GM18868 (cell line): ENCODE measurements at regions not wholly inside any gene's neighbourhood (a gene's known extent, or its start where the extent isn't known, plus 50 kb on each side); places are given as distances from the start of the nearest gene placed in this dataset.
"Not testable (repeated sequence)": the region's sequence is repeated elsewhere in the genome, so short reads cannot be mapped to it uniquely, and the experiment has no call there.

Experiments
- ATAC-seq: cut with Tn5 transposase; IDR thresholded peaks from one replicate; pipeline ENCODE4 v1.9.1; 2021; ENCODE audit warnings: mild to moderate bottlenecking, moderate library complexity; ENCODE audit not compliant: unreplicated experiment

DNA sequence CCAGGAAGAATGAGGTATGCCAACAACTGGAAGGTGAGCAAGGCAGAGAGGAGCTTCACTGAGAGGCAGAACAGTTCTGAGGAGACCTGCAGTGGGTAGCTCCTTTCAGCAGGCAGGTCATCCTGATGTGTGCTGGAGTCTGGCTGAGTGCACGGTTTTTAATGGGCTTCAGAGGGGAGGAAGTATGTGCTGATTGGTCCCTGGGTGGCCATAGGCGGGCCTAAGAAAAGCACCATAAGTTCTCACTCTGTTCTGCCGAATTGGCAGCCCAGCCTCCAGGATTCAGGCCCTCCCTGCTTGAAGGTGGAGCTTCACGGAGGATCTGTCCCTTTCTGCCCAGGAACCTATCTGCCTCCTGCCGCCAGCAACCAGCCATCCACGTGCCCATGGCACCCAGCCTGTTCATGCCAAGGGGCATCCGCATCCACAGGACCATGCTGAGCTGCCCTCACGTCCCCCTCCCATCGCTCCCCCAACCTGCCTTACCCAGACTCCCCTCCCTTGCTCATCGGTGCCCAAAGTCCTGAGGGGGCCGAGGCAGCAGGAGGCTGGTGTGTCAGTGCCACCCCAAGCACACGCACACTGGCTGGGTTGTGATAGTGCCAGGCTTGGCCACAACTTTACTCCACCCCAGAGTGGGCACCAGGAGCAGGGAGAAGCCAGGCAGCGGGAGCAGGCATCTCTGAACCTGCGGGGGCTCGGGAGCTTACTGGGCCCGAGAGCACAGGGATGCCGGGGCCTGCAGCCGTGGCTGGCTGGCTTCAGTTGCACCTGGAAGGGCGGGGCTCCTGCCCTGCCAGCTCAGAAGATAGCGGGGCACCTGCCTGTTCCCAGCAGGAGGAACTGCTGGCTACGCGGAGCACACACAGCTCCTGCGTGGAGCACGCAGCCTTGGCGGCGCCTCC is 608.4 kb upstream of the FOXG1 start:
- no peak for ATAC-seq

DNA sequence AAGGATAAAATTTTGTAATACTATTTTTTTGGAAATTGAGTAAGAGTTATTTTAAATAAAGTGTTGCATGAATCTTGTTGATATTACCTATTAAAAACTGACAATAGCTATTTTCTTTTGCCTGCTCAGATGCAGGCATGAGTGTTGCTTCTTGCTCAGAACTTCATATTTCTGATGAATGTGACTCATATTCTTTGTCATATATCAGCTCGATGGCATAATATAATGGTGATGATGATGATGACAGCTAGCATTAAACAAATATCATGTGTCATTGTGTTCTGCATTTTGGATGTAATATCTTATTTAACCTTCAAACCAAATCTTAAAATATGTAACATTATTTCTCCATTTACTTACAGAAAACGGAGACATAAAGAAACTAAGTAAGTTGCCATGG is 605.5 kb upstream of the FOXG1 start:
- no peak for ATAC-seq

DNA sequence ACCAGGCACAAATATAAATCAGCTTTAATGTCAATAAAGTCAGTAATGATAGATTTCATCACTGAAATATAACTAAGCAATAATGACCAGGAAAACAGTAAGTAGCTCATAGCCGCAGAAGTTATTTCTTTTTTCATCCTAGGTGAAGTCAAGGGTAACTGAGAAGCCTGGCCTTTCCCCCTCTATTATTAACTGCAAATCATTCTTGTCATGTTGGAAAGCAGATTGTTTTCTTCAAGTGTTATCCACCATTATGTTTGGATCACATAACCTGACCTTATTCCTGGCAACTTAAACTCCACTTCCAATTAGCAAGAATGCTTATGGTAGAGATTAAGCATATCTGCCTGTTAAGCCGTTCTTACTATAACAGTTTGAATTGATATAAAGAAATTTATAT is 603.4 kb upstream of the FOXG1 start:
- no peak for ATAC-seq

DNA sequence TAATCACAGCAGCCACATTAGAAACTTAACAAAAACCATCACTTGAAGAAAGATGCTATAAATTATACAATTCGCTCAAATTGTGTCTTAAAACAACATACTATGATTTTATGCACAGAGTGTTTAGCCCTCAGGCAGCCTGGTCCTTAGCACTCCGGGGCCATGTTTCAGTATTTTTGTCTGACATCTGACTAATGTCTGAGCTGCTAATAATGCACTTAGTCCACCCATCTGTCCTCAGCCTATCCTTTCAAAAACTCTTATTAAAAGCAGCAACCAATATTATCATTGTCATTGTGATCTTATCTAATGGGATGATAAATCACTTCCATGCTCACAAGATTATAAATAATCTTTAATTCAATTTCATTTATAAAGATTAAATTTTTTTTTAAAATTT is 602.7 kb upstream of the FOXG1 start:
- ATAC-seq = no peak

DNA sequence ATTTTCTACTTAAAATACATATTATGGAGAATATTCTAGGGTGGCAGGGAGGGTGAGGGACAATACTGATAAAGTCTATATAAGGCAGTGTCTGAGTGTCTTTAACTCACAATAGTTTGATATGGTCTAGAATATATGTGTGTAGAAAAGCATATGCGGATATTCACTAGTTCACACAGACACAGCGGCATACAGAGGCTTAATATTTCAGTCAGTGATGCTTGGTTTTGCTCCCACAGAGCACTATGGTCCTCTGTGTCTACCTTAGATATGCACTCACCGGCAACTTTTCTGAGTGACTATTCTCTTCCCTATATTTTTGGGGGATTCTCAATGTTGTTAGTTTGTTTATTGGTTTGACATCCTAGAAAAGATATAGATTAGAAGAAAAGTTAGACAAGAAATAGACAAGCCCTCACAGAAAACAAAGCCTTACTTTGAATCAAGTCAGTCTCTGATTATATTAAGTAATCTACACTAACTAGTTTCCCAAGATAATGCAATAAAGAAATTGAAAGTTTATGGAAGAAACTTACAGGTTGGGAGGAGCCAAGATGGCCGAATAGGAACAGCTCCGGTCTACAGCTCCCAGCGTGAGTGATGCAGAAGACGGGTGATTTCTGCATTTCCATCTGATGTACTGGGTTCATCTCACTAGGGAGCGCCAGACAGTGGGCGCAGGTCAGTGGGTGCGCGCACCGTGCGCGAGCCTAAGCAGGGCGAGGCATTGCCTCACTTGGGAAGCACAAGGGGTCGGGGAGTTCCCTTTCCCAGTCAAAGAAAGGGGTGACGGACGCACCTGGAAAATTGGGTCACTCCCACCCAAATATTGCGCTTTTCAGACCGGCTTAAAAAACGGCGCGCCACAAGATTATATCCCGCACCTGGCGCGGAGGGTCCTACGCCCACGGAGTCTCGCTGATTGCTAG is 578.4 kb upstream of the FOXG1 start:
- not testable (repeated sequence) for ATAC-seq

DNA sequence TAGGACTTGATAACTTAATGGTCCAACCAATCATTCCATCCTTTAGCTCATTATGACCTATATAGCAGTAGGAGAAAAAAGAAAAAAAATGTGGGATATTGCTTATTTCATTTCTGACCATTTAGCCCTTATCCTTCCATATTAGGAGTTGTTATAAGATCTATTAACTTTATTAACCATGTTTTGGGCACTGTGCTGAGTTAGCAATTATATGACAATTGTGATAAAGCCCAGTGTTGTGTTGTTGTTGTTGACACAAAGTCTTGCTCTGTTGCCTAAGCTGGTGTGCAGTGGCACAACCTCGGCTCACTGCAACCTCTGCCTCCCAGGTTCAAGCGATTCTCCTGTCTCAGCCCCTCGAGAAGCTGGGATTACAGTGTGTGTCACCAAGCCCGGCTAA is 569.7 kb upstream of the FOXG1 start:
- no peak for ATAC-seq

DNA sequence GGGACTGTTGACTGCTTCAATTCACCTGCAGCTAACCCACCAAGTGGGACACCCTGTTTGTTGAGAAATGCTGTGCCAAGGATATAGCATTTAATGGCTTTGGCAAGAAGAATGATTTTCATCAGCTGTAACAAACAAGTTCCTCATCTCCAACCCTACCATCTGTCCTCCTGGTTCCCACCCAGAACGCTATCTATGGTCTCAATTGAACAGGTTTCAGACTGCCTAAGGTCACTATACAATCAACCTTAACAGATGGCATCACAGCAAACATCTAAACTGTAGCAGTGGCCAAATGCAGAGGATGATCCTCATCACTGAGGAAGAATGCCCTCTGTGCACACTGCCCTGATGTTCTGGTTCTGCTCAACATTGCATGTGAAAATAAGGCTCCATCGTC is 546.2 kb upstream of the FOXG1 start:
- no peak for ATAC-seq

DNA sequence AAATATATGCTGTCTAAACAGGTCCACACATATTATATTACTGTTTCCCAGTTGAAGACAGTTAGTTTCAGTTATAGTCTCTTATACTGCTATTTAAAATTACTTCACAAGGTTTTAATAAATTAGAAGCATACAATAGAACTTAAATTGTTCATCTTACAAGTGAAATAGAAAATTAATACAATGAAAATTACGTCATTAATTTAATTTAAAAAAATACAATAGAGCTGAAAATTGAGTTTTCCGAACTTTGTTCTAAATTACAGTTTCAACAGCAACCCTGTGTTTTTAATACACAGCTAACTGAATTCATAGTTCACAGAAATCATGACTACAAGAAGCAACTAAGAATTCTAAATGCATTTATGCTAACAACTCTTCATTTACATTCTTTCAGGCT is 525.7 kb upstream of the FOXG1 start:
- no peak for ATAC-seq

DNA sequence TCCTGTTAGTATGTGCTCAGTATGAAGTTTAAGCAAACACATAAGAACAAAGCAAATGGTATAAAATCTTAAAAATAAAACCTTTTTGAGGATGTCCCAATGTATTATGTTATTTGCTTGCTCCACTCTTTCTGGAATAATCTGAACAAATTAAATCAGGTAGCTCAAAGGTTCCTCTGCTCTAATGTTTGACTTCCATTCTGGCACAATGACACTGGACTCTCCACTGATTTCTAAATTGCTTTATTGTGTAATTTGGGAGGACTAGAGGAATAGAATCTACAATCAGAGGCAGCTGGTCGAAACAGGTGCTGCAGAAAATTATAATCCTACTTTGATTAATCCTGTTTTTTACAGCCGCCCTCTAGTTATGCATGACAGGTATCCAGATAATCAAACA is 523.7 kb upstream of the FOXG1 start:
- no peak for ATAC-seq

DNA sequence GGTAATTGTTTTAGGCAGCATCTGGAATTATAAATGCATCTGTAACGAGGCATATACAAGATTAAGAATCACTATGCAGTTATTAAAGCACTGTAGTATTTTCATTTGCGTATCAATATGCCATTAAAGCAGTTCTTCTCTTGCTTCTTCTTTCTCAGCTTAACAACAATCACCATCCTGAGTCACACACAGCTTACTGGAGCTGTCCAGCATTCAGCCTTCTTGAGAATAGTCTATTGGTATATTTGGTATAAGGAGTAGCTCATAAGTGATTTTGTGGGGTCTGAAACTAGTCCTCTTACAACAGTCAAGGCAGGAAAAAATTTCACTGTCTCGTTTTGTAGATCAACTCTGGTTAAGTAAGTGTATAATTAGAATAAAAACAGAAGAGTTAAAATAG is 523.0 kb upstream of the FOXG1 start:
- no peak for ATAC-seq

DNA sequence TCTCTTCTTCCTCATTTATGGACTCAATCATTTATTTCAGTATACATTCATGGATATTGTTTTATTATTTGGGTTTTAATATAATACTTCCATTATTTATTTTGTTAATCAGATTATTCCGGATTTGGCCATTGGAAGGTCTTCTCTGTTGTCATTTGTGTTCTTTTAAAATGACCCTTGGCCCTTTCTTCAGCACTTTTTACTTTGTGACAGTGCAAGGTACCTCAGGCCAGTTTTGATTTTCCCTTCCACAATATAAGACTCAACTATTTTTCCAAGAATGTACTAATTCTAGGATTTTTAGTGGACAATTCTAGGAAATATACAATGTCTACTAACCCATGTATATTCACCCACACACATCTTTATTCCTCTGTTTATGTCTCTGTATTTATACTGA is 521.4 kb upstream of the FOXG1 start:
- ATAC-seq = no peak

DNA sequence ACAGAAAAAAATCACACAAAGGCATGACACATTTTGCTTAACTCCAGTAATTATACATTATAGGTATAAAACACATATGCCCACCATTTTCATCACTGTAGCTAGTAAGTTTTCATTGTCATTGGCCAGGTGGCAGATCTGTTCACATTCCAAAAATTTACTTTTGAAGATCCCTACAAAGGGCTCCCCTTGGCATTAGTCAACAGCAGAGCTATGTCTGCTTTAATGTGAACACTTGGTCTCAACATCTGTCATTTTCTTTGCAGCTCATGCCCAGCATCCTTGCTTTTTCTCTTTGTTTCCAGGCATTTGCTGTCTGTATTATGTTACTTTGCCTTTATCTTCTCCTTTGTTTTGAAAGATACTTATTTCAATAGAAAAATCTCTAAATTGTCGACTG is 519.1 kb upstream of the FOXG1 start:
- no peak for ATAC-seq

DNA sequence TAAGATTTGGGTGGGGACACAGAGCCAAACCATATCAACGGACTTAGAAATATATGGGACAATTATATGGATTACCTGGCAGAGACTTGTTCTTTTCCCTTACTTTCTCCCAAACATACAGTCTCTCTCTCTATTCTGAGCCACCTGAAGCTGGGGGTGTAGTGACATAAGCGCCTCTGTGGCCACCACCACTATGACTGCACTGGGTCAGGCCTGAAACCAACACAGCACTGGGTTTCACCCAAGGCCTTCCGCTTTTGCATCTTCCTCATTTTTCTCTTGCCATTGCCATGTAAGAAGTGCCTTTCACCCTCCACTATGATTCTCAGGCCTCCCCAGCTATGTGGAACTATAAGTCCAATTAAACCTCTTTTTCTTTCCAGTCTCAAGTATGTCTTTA is 514.5 kb upstream of the FOXG1 start:
- ATAC-seq = not testable (repeated sequence)

DNA sequence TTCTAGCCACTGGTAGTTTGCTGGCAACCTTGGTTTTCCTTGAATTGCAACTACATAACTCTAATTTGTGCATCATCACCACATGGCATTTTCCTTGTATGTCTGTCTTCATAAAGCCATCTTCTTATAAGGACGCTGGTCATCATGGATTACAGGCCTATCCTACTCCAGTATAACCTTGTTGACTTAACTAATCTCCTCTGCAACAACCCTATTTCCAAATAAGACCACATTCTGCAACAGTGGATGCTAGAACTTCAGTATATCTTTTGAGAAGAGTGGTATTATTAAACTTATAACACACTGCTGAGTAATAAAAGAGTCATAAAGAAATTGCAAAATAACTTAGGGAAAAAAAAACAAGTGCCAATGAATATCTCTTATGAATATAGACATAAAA is 511.8 kb upstream of the FOXG1 start:
- ATAC-seq = no peak

DNA sequence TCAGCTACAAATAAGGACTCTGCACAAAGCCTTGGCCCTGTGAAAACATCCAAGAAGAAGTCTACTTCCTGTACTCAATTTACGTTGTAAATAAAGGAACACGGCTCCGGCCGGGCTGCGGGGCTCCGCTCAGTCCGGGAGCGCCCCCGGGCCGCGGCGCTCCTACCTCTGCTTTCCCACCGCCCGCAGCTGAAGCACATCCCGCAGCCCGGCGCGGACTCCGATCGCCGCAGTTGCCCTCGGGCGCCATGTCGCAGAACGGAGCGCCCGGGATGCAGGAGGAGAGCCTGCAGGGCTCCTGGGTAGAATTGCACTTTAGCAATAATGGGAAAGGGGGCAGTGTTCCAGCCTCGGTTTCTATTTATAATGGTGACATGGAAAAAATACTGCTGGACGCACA is 502.3 kb upstream of the FOXG1 start:
- no peak for ATAC-seq

DNA sequence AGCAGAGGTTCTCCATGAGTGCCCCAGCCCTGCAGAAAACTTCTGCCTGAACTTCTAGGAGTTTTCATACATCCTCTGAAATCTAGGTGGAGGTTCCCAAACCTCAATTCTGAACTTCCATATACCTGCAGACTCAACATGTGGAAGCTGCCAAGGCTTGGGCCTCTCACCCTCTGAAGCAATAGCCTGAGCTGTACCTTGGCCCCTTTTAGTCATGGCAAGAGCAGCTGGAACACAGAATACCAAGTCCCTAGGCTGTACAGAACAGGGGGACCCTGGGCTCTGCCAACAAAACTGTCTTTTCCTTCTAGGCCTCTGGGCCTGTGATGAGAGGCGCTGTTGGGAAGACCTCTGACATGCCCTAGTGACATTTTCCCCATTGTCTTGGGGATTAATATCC is 494.3 kb upstream of the FOXG1 start:
- no peak for ATAC-seq

DNA sequence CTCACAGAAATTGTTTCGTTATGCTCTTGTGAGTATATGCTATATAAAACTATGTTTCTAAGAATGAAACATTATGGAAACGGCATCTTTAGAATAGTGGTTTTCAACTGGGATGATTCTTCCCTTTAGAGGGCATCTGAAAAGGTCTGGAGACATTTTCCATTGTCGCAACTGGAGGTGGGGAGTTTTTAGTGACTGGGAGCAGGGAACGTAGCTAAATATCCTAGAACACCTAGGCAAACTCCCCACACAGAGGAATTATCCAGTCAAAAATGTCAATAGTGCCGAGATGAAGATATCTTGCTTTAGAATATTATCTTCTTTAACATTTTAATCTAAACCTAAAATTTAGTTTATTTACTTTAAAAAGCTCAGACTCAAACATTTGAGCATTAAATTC is 486.1 kb upstream of the FOXG1 start:
- no peak for ATAC-seq

DNA sequence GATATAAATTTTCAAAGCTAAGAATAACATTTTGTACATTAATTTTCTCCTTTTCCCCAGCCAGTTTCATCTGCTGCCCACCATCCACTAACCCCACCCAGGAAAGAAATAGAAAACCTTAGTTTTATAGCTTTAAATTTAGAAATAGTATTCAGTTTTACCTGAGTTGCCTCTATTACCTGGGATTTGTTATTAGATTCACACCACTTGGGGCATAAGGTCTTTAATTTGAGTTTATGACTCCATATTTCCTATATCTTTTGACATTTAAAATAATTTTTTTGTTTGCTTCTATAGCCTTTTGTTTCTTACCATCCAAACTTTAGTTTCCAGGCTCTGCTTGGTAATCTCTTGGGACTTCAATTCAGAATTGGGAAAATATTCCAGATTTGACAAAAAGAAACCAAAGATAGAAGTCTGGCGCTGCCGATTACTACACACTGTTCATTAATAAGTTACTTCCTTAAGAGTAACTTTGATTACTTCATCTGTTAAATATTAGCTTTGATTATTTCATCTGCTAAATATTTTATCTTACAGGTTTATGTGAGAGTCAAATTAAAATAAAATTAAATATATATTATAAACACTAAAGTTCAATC is 485.5 kb upstream of the FOXG1 start:
- ATAC-seq = no peak

DNA sequence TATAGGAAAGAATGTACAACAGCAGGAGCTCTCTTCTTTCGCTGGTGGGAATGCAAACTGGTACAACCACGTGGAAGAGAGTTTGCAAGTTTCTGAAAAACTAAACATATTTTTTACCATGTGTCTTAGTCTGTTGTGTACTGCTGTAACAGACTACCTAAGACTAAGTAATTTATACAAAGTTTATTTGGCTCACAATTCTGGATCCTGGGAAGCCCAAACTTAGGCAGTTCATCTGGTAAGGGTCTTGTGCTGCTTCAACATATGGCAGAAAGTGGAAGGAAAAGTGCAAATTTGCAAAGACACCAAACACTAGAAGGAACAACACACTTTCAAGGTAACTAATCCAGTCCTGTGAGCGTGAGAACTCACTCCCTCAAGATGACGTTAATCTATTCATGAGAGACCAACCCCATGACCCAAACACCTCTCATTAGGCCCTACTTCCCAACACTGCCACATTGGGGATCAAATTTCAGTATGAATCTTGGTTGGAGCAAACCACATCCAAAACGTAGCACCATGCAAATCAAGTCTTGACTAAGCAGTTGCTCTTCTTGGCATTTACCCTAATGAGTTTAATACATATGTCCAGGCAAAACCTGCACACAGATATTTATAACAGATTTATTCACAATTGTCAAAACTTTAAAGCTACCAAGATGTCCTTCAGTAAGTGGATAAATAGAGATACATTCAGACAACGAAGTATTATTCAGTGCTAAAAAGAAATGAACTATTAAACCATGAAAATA is 481.9 kb upstream of the FOXG1 start:
- ATAC-seq = no peak

DNA sequence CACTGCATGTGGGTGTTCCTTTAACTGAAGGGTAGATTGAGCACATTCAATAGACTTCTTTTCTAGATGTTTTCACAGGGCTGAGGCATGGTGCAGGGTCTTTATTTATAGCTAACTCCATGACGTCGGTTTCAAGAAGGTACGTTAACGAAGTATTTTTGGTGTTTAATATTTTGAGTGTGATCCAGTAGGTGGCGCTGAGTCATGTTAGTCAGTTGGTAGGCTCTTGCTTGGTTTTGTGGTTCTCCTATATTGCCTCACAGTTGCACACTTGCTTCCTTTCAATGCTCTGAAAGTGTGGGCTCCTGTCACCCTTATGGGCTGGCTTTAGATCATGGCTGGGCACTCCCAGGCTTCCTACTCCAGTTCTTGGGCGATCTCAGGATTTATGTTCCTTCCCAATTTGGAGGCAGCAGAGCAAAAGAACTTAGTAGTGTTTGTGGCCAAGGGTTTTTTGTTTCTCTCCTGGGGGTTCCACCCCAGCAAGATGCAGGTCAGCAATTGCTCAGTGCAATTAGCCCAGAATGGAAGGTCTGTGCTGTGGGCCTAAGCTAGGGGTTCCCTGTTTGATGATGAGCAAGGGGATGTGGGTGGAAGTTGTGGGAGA is 471.6 kb upstream of the FOXG1 start:
- ATAC-seq = peak; percentile 74
